GM21390 (cell line): ENCODE measurements at regions not wholly inside any gene's neighbourhood (a gene's known extent, or its start where the extent isn't known, plus 50 kb on each side); places are given as distances from the start of the nearest gene placed in this dataset.
"Not testable (repeated sequence)": the region's sequence is repeated elsewhere in the genome, so short reads cannot be mapped to it uniquely, and the experiment has no call there.

Experiments used
- ATAC-seq: cut with Tn5 transposase; IDR thresholded peaks from one replicate; pipeline ENCODE4 v1.9.1; 2021; ENCODE audit not compliant: unreplicated experiment

- no peak for ATAC-seq
Measured at GRCh38 chr20:48366230-48366629, 461.6 kb downstream of the PREX1 start.

DNA sequence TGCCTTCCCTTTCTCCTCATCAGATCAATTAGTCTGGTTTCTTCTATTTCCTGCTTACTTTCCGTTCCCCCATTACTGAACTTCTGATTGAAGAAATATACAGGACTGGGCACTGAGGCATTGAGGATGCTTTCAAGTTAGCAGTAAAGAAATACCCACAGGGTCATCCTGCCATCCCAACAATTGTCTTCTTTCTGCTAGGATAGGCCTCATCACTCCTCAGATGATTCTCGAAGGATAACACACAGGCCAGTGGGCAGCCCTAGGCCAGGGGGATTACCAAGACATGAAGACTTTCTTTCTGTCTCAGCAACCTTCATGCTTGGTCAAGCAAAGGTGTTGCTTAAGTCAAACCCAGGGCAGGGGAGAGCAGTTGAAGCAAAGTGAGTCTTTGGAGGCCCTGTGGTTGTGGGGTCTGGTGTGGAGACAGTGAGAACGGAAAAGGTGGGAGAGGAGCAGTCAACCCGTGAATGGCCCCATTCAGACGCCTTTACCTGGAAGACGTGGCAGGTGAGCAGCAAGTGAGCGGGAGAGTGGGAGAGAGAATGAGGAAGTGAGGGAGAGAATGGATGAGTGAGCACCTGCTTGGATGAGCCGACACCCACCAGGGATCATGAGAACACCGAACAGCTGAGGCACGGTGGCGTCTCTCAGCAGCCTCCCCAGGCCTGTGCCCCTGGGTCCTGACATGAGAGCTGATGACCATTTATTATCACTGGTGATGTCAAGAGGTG is 462.9 kb downstream of the PREX1 start:
- no peak for ATAC-seq

GRCh38 chr20:48364055-48364454 is 463.7 kb downstream of the PREX1 start:
- ATAC-seq, result no peak

GRCh38 chr20:48360342-48360975 is 467.3 kb downstream of the PREX1 start:
- peak; percentile 39 for ATAC-seq

DNA sequence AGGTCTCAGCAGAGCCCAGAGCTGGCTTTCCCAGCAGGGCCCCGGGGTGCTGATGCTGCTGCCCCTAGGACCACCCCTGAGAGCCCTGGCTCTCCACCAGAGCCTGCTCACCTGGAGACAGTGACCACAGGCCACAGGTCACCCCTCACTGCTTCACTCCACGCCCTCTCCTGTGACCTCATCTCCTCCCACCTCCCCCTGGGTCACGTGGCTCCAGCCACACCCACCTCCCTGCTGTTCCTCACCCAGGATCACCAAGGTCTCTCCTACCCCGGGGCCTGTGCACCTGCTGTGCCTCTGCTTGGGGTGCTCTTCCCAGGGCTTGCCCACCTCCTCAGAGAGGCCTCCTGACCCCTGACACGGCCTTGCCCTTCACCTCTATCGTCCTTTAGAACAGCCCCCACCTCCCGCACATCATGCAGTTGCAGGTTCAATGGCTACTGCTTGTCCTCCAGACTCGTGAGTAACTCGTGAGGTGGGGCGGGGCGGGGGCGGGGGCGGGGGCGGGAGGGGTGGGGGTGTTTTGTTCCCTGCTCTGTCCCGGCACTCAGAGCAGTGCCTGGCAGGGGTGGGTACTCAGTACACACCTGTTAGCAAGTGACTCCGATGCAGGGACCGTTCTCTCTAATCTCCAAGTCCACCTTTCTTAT is 468.0 kb downstream of the PREX1 start:
- peak; percentile 49 for ATAC-seq

GRCh38 chr20:48359055-48359390 is 468.8 kb downstream of the PREX1 start:
- ATAC-seq, result not testable (repeated sequence)

DNA sequence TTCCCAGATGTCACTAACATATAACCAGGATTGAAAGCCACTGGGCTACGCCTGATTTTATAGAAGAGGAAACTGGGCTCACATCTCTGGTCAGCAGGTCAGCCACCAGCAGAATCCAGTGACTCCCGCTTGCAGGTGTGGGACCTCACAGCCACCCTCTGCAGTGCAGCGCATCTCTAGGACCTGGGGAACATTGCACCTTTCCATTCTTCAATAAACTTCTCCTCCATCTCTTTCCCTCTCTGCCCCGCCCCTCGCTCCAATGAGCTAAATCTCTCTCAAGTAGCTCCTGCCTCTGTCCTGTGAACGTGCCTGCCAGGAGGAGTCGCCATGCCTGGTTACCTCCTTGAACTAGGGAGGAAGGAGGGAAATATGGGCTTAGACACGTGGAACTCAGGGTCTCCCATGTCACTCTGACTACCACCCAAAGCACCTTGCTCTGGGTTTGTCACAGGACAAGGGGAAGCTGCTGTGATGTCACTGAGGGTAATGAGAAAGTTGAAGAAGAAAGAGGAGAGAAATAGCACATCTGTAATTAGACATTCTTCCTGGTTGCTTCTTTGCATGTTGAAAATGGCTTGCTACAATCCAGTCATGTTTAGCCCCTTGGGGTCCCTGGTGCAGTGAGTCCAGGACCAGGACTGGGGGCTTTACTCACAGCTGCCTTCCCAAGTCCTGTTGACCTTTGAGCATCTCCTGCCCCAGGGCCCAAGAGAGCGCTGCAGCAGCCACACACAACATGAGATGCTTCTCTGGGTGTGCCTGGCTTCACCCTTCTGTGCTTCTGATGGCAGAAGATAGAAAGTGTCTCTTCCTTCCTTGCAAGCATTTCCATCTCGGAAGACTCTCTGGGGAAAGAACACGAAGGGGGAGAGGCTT is 469.4 kb downstream of the PREX1 start:
- ATAC-seq, result no peak

DNA sequence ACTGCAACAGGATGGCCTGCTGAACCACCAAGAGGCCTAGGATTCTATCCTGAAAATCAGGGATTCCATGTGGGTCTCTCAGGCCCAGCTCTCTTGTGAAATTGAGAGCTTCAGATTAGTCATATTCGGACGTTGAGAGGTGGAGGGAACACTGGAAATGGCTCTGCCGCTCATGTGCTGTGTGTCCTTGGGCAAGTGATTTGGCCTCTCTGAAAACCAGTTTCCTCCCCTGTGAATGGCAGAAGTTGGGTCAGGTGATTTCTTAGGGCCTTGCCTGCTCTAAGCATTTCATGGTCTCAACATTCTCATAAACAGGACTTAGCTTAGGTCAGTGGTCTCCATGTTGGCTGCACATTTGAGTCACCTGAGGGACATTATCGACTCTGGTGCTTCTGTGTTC is 470.1 kb downstream of the PREX1 start:
- no peak for ATAC-seq

- ATAC-seq, result no peak
Measured at GRCh38 chr20:48354903-48355302, 472.9 kb downstream of the PREX1 start.

- no peak for ATAC-seq
Measured at GRCh38 chr20:48354320-48354876, 473.4 kb downstream of the PREX1 start.

DNA sequence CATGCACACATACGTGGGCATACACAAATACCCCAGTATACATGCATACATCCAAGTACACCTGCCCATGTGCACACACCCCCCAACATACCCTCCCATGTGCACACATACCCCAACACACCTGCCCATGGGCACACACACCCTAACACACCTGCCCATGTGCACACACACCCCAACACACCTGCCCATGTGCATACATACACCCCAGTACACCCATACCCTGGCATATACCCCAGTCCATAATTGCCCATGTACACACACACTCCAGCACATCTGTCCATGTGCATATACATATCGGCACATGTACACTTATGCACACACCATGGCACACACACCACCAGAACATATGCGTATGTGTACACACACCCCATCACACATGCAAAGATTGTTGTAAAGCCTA is 475.2 kb downstream of the PREX1 start:
- no peak for ATAC-seq

- no peak for ATAC-seq
Measured at GRCh38 chr20:48352042-48352441, 475.8 kb downstream of the PREX1 start.

DNA sequence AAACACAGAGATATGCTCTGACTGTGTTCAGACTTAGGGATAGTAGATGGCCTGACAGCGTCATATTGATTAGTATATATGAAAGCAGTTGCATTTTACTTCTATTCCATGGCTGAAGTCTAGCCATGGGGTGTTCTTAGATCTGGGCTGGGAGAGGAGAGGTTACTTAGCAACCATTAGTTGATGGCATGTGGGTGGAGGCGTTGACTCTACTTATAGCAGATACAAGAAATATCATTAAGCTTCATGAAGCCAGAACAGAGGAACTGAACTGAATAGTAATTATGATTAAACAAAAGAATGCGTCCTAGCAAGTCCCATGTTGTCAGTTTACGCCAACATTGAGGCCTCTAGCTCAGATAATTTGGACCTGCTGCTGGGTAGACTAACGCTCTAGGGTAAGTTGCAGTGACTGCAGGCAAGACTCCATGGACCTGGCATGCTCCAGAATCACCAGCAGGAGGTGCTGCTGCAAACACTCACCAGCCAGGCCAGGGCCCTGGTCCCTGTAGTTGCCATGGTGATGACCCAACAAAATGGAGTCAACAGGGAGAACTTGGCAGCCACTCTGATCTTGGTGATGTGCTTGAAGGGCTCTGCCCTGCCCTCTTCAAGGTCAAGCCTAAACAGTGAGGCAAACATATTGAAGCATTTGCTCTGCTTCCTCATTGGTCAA is 477.3 kb downstream of the PREX1 start:
- no peak for ATAC-seq

GRCh38 chr20:48349656-48350055 is 478.1 kb downstream of the PREX1 start:
- ATAC-seq, result no peak

GRCh38 chr20:48348022-48348421 is 479.8 kb downstream of the PREX1 start:
- no peak for ATAC-seq

DNA sequence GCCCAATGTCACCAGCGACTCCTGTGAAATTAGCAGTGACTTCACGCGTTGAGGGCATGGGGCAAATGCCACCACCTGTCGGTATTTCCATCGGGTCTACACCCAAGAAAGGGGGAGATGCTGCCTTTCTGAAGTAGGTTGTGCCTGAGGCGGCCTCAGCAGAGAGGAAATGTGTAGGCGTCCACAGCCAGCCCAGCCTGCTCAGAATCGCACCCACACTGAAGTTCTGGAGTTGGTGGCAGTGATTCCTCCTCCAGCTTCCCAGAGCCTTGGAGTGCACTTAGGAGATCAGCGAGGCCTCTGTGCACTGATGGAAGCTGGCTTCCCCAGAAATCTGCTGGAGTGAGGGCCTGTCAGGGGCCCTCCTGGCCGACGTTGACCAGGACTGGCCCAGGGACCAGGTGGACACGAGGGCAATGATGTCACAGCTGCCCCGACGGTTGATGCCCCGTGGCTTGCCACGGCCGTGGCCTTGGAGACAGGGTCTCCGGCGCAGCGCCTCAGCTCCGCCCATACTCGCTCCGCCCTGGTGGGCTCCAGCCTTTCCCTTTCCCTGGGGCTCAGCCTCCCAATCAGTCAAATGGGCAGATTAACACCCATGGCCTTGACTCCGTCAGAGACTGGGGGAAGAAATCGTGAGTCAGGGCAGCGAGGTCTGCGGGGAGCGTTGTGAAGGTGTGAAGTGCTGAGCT is 484.8 kb downstream of the PREX1 start:
- no peak for ATAC-seq

DNA sequence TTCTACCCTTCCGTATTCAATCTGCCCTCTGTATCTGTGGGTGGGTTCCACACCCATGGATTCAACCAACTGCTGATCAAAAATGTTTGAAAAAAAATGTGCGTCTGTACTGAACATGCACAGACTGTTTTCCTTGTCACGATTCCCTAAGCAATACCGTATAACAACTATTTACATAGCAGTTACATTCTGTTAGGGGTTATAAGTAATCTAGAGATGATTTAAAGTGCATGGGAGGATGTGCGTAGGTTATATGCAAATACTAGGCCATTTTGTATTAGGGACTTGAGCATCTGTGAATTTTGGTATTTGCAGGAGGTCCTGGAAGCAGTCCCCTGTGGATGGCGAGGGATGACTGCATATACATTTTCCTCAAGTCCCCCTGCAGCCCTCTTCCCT is 486.9 kb downstream of the PREX1 start:
- ATAC-seq, result no peak

DNA sequence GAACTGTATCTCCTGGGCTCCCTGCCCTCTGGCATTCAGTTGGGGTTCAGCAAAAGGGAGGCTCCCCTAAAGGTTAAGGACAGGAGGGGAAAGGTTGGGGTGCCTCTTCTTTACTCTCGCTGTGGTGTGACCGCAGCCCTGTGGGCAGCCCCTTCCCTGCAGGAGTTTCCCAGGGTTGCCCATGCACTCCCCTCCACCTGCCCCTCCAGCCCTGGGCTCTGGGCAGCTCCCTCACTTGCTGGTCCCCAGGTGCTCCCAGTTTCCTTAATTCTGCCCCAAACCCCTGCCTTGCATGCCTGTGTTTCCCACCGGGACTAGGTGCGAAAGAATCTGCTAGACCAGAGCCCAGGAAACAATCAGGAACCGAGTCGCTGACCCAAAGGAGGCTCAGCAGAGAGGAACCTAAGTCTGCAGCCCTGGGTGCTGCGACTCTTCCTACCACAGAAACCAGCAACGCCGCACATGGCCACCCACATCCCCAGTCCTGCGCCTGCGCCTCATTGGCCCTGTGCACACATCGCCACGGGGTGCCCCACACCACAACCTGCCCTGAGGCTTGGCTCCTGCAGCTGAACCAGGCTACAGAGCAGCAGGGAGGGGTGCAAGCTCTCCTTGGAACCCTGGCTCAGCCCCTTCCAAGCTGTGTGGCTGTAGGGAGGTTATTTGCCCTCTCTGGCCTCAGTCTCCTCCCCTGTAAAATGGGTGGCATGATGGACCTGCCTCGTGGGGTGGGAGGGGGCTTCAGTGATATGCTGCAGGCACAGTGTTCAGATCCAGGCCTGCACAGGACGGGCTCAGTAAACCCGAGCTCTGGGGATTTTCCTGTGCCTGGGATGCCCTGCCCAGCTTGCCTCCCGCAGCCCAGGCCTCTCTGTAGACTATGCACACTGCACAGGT is 487.6 kb downstream of the PREX1 start:
- no peak for ATAC-seq
